DND-41 (cell line): ENCODE measurements at regions not wholly inside any gene's neighbourhood (a gene's known extent, or its start where the extent isn't known, plus 50 kb on each side); places are given as distances from the start of the nearest gene placed in this dataset.

Experiments used
- EZH2 ChIP-seq: IDR thresholded peaks from 3 replicates; pipeline ENCODE4 v1.6.1; 2012; ENCODE audit warnings: borderline replicate concordance, low read depth, mild to moderate bottlenecking, moderate library complexity, low read length, inconsistent platforms; ENCODE audit not compliant: severe bottlenecking
- TF ChIP-seq, protein P1 (sequence below): IDR thresholded peaks from 2 replicates; pipeline ENCODE4 v1.5.1; 2012; ENCODE audit warnings: borderline replicate concordance, low read length, moderate library complexity, mild to moderate bottlenecking; ENCODE audit not compliant: poor library complexity, severe bottlenecking; ENCODE audit errors: extremely low read depth

DNA sequence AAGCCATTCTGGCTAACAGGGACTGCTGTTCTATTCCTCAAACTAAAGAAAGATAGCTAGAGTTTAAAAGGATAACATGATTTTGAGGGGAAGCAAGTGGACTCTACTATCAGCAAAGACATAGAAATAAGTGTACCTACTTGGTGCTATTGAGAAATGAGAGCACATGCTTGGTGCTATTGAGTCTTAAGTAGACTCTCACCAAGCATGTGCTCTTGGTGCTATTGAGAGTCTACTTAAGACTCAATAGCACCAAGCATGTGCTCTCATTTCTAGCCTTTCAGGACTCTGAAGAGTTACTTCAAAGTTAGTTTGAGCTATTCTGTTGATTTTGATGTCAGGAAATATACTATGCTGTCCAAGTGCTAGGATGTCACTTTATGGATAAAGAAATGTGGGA lies 733.0 kb upstream of the ZWINT start:
- TF ChIP-seq, protein P1, sequence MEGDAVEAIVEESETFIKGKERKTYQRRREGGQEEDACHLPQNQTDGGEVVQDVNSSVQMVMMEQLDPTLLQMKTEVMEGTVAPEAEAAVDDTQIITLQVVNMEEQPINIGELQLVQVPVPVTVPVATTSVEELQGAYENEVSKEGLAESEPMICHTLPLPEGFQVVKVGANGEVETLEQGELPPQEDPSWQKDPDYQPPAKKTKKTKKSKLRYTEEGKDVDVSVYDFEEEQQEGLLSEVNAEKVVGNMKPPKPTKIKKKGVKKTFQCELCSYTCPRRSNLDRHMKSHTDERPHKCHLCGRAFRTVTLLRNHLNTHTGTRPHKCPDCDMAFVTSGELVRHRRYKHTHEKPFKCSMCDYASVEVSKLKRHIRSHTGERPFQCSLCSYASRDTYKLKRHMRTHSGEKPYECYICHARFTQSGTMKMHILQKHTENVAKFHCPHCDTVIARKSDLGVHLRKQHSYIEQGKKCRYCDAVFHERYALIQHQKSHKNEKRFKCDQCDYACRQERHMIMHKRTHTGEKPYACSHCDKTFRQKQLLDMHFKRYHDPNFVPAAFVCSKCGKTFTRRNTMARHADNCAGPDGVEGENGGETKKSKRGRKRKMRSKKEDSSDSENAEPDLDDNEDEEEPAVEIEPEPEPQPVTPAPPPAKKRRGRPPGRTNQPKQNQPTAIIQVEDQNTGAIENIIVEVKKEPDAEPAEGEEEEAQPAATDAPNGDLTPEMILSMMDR, result no peak
- TF ChIP-seq EZH2, result no peak
